AG08396 (cell line): ENCODE measurements at regions not wholly inside any gene's neighbourhood (a gene's known extent, or its start where the extent isn't known, plus 50 kb on each side); places are given as distances from the start of the nearest gene placed in this dataset.
"Not testable (repeated sequence)": the region's sequence is repeated elsewhere in the genome, so short reads cannot be mapped to it uniquely, and the experiment has no call there.

ENCODE experiments used
- DNase-seq: peaks from one replicate; pipeline ENCODE4 v3.0.0; 2012; ENCODE audit warnings: low spot score, mixed read lengths

DNA sequence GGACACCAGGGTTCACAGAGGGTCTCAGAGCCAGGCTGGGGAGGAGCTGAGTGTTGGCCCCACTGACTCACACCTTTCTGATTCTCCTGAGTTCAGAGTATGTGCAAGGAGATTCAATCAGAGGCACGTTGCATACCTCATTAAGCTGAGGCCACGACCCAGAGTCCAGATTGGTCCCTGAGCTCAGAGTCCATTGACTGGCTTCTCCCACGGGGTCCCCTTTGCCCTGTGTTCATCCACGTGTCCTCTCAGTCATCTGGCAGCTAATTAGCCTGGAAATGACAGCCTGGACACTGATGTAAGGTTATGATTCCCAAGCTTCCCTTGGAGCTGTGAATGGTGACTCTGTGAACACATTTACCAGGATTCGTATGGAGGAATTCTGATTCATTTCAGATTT lies 267.2 kb downstream of the SH3BP4 start:
- DNase-seq = no peak

DNA sequence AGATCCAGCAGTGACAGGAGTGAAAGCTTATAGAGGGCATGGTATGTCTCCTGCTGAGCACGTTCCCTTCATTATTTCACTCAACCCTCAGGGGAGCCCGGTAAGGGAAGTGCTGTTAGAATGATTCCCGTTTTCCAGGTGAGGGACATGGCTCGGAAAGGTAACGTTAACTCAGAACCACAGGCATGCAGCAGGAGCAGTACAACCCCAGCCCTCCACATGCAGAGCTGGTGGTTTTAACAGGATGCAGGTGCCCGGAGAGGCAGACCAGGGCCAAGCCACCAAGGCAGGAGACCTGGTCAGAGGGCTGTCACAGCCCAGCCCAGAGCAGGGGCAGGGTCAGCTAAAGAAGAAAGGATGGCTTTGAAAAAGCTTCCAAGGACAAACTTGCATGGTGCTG lies 268.5 kb downstream of the SH3BP4 start:
- no peak for DNase-seq

DNA sequence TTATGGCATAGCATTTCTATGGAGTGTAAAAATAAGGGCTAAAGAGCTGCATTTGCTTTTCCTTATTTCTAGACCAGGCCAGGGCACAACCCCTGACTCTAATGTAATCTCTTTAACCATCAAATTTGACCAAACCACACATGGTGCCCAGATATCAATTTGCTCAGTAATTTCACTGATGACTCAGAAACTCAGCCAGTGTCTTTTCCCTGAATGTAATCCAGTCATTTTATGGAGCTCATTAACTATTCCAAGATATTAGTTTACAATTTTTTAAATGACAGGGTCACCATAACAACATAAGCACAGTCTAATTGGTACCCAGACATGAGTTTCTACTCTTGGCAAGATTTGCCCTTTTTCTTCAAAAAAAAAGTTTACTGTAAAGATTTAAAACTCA lies 270.8 kb upstream of the AGAP1 start:
- DNase-seq = no peak

DNA sequence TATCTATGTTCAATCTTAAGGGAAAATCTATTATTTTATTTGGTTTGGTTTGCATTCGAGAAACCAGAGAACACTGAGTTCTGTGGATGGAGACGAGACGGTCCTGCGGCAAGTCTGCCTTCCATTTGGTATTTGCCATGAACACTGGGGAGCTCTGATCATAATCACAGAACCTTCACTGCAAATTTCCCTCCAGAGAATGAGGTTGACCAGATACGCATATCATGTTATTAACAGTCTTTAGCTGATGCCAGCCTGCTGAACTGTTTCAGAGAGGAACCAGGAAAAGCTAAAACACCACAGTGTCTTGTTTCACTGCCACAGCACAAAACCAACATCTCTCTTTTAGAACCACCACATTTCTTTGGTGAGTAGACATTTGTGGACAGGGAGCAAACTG lies 269.4 kb upstream of the AGAP1 start:
- DNase-seq = no peak

DNA sequence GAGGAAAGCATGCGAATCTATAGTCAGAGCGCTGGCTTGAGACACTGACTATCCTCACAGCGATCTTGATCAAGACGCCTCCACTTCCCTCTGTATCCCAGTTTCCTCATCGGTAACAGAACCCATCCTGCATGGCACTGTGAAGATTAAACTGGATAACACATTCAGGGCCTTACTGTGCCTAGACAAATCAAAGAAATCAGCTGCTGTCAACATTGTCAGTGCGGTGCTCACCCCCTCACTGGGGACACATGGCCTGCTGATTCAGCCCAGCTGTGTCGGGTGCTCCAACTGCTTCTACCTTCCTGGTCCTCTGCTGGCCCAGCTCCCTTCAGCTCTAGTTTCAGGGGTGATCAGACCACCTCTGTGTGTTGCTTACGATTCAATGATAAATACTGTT lies 268.6 kb upstream of the AGAP1 start:
- DNase-seq = no peak

DNA sequence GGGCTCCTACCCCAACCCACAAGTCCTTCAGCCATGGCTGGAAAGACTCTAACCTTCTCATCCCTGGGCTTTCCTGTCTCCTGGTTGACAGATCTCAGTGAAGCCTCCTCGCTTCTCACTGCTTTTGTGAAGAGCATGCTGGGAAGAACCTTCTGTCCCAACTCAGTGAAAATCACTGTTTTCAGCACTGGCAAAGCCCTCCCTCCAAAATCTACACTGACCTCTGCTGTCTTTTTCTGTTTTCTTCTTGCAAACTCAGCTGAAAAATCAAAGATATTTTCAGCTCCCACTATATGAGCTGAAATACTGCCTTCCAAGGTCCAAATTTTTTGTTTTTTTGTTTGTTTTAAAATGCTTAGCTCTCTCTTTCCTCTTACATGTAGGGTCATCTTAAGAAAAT lies 266.3 kb upstream of the AGAP1 start:
- DNase-seq = no peak

DNA sequence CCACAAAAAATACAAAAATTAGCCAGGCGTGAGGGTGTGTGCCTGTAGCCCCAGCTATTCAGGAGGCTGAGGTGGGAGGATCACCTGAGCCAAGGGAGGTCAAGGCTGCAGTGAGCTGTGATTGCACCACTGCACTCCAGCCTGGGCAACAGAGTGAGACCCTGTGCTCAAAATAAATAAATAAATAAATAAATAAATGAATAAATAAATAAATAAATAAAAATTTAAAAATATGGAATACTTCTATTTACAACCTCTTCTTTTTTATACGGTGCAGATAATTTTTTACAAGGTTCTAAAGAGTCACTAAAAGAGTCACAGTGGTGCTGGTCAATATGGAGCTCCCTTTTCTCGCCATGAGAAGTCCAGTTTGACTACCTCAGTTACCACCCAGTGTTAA lies 265.4 kb upstream of the AGAP1 start:
- not testable (repeated sequence) for DNase-seq

DNA sequence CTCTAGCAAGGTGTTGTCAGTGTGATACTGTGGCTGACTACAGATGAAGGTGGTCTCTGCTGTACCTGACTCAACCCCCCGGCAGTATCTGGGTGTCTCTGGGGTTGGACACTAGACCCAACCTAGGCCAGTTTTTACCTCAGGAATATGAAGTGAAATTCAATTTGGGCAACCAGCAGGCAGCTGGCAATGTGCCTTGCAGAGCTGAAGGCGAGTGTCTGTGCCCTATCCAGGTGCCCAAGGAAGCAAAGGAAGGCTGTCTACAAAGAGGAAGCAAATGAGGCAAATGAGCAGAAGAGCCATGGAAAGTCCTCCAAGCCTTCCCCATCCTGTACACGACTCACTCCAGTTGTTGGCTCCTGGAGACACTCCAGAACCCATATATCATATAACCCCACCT lies 264.6 kb upstream of the AGAP1 start:
- DNase-seq = no peak

DNA sequence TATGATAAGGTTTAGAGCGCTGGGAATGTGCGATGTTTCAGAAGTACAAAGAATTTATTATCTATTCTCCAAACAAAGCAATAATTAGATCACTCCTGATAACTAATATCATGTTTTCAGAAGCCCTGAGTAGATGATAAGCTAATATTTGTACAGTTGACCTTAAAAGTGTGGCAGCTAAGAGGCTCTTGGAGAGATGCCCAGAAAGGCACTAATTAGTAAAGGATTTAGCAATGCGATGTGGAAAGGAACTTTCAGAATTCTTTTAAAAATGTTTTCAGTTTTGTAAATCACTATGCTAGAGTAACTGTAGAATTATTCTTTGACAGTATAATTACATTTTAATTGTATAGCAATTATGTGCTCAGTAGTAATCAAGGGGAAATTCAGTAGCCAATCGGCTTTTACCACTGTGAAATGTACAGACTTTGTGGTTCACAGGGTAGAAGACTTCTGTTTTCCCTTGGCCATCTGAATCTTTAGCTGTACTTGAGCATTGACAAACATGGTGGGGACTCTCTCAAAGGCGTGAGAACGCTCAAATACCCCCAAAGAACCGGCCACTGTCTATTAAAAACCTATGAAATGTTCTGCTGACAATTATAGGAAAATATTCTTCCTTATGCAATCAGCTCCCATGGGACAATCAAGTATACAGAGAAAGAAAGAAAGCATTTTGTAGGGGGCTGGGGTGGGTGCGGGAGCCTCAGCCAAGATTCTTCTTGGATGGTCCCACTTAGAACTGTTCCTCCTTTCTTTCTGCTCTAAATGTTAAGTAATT lies 262.8 kb upstream of the AGAP1 start:
- DNase-seq = no peak

DNA sequence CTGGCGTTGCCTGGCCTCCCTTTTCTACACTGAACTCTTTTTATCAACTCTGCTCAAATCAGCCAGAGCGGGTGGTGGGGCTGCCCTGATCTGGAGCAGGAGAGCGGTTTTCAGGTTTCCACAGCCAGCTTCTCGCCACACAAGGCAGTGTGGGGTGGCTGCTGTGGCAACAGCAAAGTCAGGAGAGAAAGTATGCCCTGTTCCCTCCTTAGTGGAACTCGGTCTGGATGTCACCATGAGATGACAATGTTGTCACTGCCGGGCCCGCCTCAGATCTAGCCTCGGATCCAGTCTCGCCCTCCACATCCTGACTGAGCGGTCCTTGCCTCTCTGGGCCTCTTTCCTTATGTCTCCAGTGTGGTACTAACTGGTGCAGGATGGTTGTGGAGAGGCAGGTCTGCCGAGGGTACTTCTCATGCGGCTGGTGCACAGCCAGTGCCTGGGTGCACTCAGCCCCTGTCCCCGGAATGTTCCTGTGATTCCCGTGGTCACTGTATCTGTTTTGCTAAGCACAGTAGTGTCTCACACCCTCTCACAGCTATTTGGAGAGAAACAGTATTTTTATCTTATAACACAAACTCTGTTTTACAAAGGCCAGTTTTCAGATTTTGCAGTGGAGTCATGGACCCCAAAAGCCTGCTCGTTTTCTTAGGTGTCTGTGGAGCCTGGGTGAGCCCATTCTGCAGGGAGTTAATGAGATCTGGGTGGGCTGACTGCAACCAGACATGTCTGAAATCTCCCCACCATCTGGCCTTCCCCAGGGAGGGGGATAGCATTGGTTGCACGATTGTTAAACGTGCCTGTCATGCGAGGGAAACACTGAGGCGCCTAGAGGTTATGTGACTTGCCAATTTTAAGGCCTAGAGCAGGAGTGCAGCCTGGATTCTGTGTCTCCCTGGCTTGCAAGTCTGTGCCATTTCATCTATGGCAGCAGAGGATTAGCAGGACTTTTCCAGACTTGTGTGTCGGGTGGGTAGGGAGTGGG lies 261.1 kb upstream of the AGAP1 start:
- no peak for DNase-seq

DNA sequence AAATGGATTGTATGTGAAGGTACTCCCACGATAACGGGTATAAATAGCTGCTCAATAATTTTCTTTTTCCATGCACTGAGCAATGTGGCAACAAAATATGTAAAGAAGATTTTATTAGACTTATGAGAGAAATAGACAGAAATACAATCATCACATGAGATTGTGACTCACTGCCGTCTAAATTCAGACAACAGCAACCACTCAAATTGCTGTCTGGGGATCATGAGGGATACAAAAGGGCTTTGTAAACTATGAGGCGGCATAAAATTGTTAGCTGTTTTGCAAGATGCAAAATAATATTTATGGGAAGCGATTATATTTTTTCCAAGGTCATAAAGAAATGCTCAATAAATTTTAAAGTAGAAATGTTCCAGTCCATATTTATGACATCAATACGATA lies 259.1 kb upstream of the AGAP1 start:
- no peak for DNase-seq

DNA sequence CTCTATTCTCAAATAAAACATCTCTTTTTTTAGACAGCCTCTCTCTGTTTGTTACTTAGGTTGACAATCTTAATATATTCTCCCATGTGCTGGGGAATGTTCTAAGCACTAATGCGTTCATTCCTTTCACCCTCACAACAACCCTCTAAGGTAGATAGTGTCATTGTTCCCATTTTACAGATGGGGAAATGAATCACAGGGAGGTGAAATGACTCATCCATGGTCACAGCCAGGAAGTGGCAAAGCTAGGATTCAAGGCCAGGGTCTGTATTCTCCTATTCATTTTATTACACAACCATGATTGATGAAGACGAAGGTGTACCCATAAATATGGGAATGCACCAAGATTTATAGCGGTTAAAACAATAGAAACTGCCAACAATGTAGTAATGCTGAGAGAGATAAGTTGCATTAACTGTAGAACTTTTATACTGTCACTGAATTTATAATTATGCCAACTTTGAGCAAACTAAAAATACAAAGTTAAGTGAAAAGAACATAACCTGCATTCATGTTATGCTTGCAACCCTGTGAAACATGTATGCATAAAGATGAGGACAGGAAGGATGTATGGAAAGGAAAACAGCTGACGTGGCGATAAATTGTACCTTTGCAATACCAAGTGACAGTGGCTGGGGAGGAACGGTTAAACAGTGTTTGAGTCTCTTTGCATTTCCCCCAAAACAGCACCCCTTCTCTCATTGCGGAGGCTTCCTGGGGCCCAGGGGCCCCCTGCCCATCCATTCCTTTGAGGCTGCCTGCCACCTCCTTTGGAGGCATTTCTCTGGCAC lies 257.7 kb upstream of the AGAP1 start:
- DNase-seq = no peak

DNA sequence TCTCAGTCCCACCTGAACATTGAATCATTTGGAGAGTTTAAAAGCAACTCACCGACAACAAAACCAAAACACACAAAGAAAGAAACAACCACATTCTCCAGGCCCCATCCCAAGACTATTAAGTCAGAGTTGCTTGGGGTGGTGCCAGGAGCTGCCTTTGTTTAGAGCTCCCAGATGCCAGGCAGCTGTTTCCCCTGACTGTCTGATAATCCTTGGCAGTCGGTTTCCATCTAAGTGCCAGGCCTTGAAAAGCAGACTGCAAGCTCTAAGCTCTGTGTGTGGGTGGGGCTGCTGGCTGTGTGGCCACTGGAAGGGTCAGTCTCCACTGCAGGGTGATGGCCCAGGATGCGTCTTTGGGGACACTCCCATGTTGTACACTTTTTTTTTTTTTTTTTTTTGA lies 255.3 kb upstream of the AGAP1 start:
- peak; percentile 56 for DNase-seq

DNA sequence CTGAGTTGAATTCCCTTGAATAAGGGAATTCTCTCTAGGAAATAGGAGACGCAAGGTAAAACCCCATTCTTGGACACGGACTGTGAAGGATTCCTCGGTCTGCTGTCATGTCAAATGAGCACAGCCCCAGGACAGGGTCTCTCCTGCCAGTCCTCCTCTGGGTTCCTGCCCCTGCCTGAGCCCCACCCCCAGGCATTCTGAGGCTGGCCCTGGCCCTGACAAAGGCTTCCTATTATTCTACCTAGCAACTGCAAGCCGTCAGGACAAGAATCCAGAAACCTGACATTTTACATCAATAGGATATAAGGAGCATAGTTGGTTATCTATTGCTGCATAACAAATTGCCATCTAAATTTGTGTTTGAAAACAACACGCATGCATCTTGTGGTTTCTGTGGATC lies 253.3 kb upstream of the AGAP1 start:
- no peak for DNase-seq

DNA sequence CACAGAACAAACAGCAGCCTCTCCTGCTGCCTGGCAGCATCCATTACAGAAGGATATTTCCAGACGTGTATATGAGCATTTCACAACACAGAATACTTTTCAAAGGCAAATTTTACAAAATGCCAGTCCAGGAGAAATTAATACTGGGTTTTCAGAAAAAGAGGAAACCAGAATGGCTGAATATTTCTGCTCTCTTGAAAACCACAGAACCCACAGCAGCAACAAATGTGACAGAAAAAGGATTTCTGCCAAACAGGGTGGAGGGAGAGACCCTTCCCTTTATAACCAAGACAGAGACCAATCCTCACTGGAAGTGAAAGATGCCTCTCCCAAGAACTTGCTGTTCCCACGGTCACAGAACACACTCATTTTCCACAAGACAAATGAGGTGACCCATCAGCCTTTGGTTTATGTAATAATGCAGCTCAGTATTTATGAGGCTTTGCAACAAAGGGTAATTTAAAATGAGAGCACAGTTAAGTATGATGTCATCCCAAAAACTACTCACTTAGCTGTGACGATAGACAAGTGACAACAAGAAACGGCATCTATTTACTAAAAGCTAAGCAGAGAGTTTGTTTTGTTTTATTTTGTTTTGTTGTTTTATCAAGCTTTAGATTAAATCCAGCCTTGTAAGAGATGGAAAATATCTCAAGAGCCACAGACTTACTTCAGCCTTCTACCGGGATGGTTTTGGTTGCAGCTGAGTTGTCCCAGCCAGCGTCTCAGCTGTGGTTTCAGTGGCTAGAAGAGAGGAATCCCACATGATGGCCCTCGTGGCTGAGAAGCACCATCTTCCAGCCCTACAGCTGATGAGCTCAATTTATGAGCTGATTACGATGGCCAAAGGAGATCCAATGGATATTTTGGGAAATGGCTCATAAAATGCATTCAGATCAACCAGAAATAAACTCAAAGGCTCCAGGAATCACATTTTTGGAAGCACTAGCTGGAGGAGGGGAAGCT lies 249.3 kb upstream of the AGAP1 start:
- no peak for DNase-seq

DNA sequence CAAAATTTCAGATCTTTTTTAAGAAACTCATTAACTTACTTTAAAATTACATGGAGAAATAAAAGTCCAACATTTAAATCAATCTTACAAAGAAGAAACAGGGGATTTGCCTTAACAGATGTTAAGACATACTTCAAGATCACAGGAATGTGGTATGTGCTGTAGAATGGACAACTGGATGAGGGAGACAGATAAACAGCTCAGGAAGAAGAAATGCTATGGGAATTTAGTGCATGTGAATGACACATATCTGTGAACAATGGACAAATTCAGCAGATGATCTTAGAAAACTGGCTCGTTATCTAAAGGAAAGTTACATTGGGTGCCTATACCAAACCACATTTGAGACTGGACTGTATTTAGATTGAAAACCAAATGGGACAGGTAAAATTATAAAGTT lies 246.8 kb upstream of the AGAP1 start:
- no peak for DNase-seq

DNA sequence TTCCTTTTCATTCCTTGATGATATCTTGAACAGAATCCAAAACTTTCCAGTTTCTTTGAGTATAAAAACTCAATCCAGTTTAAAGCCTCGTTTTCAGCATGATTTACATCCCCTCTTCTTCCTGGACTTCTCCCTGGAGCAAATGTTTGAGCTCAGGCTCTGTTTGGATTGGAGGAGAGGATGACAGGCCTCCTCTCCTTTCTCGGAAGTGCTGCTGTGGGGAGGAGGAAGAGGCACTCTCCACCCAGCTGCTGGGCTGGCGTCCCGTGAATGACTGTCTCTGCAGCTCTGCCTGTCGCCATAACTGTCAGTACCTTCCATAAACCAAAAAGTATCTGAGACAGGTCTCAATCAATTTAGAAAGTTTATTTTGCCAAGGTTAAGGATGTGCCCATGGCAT lies 238.2 kb upstream of the AGAP1 start:
- DNase-seq = no peak

DNA sequence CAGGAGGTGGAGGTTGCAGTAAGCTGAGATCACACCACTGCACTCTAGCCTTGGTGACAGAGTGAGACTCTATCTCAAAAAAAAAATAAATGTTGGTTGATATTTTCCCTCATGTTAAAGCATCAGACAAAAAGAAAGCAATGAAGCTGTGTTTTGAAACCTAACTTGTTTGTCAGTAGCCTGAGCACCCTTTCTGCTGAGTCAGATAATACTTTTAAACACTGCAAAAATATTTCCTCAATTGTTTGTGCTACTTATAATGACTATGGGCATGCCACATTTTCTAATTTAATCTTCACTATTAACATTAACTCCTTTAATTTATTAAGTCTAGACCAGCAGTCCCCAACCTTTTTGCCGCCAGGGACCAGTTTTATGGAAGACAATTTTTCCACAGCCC lies 236.3 kb upstream of the AGAP1 start:
- DNase-seq = no peak

DNA sequence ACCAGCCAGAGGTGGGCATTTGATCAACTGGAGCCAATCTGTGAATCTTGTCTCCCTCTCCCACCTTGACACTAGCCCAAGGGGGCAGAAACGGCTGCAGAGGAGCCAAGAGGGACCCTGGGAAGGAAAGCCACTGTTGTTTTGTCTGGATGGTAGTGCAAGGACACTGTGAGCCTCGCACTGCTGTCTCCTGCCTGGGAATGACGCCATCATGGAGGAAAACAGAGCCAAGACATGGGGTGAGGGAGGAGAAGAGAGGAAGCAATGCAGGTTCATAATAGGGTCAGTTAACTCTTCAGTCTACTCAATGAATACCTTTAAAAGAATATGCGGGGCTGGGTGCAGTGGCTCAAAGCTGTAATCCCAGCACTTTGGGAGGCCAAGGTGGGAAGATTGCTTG lies 231.1 kb upstream of the AGAP1 start:
- DNase-seq = no peak

DNA sequence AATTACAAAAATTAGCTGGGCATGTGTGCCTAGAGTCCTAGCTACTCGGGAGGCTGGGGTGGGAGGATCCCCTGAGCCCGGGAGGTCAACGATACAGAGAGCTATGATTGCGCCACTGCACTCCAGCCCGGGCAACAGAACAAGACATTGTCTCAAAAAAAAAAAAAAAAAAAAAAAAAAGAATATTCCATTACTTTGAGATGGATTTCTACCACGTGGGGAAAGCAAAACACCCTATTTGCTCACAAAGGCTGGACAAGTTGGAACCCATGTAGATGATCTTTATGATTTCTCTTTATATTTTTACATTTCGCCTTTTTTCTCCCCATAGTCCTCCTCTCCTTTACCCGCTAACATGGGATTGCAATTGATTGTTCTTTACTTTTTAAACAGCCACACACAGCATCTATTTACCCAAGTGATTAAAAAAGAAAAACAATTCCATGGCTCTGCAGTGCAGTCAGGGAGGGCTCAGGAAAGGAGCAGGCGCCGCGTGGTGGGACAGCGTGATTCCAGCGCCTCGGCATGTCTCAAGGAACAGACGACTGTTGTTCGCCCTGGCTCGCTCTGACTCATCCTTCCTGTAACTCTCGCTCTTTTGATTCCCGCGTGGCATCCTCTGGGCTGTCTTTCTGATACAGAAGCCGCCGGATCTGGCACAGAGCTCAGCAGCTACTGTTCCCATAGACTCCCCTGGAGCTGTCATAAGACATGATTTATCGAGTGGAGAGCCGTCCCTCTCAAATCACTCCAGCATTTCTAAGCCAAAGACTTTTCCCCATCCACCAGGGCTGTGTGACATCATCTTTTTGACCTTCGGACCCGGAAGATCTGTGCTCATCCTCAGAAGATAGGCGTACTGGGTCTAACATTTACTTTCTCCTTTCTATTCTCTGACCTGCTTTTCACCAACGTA lies 230.4 kb upstream of the AGAP1 start:
- DNase-seq = peak; percentile 90
